ENCODE measurements at regions not wholly inside any gene's neighbourhood (a gene's known extent, or its start where the extent isn't known, plus 50 kb on each side); places are given as distances from the start of the nearest gene placed in this dataset.

- TF ChIP-seq POLR2AphosphoS5 (IDR thresholded peaks at IDR 0.05; ENCODE audit: low read depth, low read length) (no peak), SIN3A (conservative IDR thresholded peaks at IDR 0.05 in 1 of 2, IDR thresholded peaks at IDR 0.05 in 1 of 2; ENCODE audit: low read depth in 1 of 2, low read length in 2 of 2) (no peak), CTCF (IDR thresholded peaks at IDR 0.05; ENCODE audit: control extremely low read depth in 1 of 3, insufficient read depth in 1 of 3, low read depth in 1 of 3, low read length in 3 of 3) (no peak), MAX (IDR thresholded peaks at IDR 0.05) (no peak)
Observed at GRCh38 chr1:10950316-10951172, 61.9 kb upstream of the TARDBP start.

All from H1 (cell line).